Endothelial cell of umbilical vein (primary cell): ENCODE measurements at regions not wholly inside any gene's neighbourhood (a gene's known extent, or its start where the extent isn't known, plus 50 kb on each side); places are given as distances from the start of the nearest gene placed in this dataset.

ENCODE experiments used
- BruUV-seq: library from RNA; stranded (reverse); fragments of 400-500 nt; replicated peaks from 2 replicates; lab custom pipeline; 2021; lab: Mats Ljungman, UMichigan
- CTCF ChIA-PET: fragments of 300-600, 350-600 bp; sonication (Branson Sonifier 250); formaldehyde crosslinking; loops from one replicate; lab custom pipeline; 2021; ENCODE audit warnings: antibody characterized with exemption, inconsistent platforms; lab: Charles Lee
- POLR2A ChIA-PET: fragments of 300-600, 350-600 bp; sonication (Branson Sonifier 250); formaldehyde crosslinking; loops from one replicate; lab custom pipeline; 2021; ENCODE audit warnings: antibody characterized with exemption, inconsistent platforms; lab: Charles Lee
- DNase-seq: peaks from one replicate; pipeline ENCODE4 v3.0.0-alpha.2; 2011; ENCODE audit warnings: low read depth, low spot score
- FAIRE-seq: peaks from 2 replicates; lab custom pipeline; 2011; peaks lifted over from hg19 to GRCh38; lab: Jason Lieb, UNC
- H2AFZ ChIP-seq: 2 replicates; pipeline ENCODE4 v1.6.0; 2012; ENCODE audit warnings: low read depth, low read length, control low read depth, inconsistent platforms
- H3K27ac ChIP-seq: 2 replicates; pipeline ENCODE4 v1.5.1; 2011; ENCODE audit warnings: low read depth, mild to moderate bottlenecking, control low read depth, low read length, moderate library complexity; ENCODE audit not compliant: insufficient read depth
- H3K27me3 ChIP-seq, 2 experiments: 2 replicates each; pipeline versions ENCODE4 v1.6.0 to v1.6.1; 2011; ENCODE audit warnings: low read length in 2 of 2, mixed read lengths in 1 of 2; ENCODE audit not compliant: control insufficient read depth in 2 of 2, insufficient read depth in 2 of 2
- H3K36me3 ChIP-seq, 2 experiments: 2 replicates in 1 of 2; 3 replicates in 1 of 2; pipeline ENCODE4 v1.5.1; 2011; ENCODE audit warnings: low read length in 2 of 2, mild to moderate bottlenecking in 1 of 2, moderate library complexity in 1 of 2; ENCODE audit not compliant: control insufficient read depth in 2 of 2, insufficient read depth in 2 of 2; ENCODE audit errors: extremely low read depth in 1 of 2
- H3K4me1 ChIP-seq: 3 replicates; pipeline ENCODE4 v1.5.1; 2011; ENCODE audit warnings: mild to moderate bottlenecking, low read length; ENCODE audit not compliant: control insufficient read depth, insufficient read depth; ENCODE audit errors: extremely low read depth
- H3K4me2 ChIP-seq: 2 replicates; pipeline ENCODE4 v1.6.1; 2011; ENCODE audit warnings: low read length, control low read depth, mixed read lengths; ENCODE audit not compliant: insufficient read depth
- H3K4me3 ChIP-seq, 3 experiments: fragments of 200-600 bp in 1 of 3; sonication (generic), shearing (Covaris generic) in 1 of 3; replicated peaks in 1 of 3; 2 replicates each; pipeline ENCODE4 v1.5.1; 2011 to 2016; ENCODE audit warnings: control low read depth in 3 of 3, low read length in 3 of 3, mild to moderate bottlenecking in 2 of 3, inconsistent platforms in 1 of 3, low read depth in 1 of 3, moderate library complexity in 1 of 3; ENCODE audit not compliant: insufficient read depth in 1 of 3
- H3K79me2 ChIP-seq: 2 replicates; pipeline ENCODE4 v1.6.0; 2012; ENCODE audit warnings: low read length, inconsistent platforms; ENCODE audit not compliant: control insufficient read depth, insufficient read depth
- H3K9ac ChIP-seq: replicated peaks from 2 replicates; pipeline ENCODE3; 2011; ENCODE audit warnings: low read length, control low read depth; ENCODE audit not compliant: insufficient read depth; ENCODE audit errors: extremely low read depth
- H3K9me1 ChIP-seq: replicated peaks from 3 replicates; pipeline ENCODE4 v1.6.0; 2011; ENCODE audit warnings: mild to moderate bottlenecking, low read length; ENCODE audit not compliant: control insufficient read depth, insufficient read depth; ENCODE audit errors: extremely low read depth
- H3K9me3 ChIP-seq: replicated peaks from 2 replicates; pipeline ENCODE4 v1.5.1; 2012; ENCODE audit warnings: low read length, inconsistent platforms; ENCODE audit not compliant: control insufficient read depth, insufficient read depth
- H4K20me1 ChIP-seq: replicated peaks from 2 replicates; pipeline ENCODE3; 2011; ENCODE audit warnings: mild to moderate bottlenecking, low read length; ENCODE audit not compliant: control insufficient read depth, insufficient read depth; ENCODE audit errors: extremely low read depth
- CTCF ChIP-seq, 2 donors: IDR thresholded peaks; 1 replicate in 1 of 2; 2 replicates in 1 of 2; pipeline ENCODE4 v1.5.1; 2011; ENCODE audit warnings: low read length in 2 of 2, mild to moderate bottlenecking in 2 of 2, moderate library complexity in 2 of 2, control low read depth in 1 of 2, inconsistent platforms in 1 of 2, low read depth in 1 of 2; ENCODE audit not compliant: insufficient read depth in 1 of 2; ENCODE audit errors: extremely low read depth in 1 of 2
- EZH2 ChIP-seq: IDR thresholded peaks from 2 replicates; pipeline ENCODE4 v1.6.1; 2012; ENCODE audit warnings: borderline replicate concordance, low read depth, mild to moderate bottlenecking, moderate library complexity, low read length, inconsistent platforms; ENCODE audit not compliant: severe bottlenecking
- FOS ChIP-seq: IDR thresholded peaks from 2 replicates; pipeline ENCODE4 v1.6.1; 2011; ENCODE audit warnings: mild to moderate bottlenecking, low read length, moderate library complexity, borderline replicate concordance; ENCODE audit not compliant: insufficient read depth
- GATA2 ChIP-seq: IDR thresholded peaks from 2 replicates; pipeline ENCODE4 v1.7.0; 2011; ENCODE audit warnings: low read depth, mild to moderate bottlenecking, moderate library complexity, mixed read lengths, low read length; ENCODE audit not compliant: insufficient read length, insufficient read depth
- JUN ChIP-seq: IDR thresholded peaks from 2 replicates; pipeline ENCODE4 v1.6.1; 2011; ENCODE audit warnings: borderline replicate concordance, low read depth; ENCODE audit not compliant: insufficient read length, insufficient read depth
- MAX ChIP-seq: IDR thresholded peaks from 2 replicates; pipeline ENCODE4 v1.6.1; 2011; ENCODE audit not compliant: insufficient read depth, insufficient read length
- MYC ChIP-seq: IDR thresholded peaks from one replicate; pipeline ENCODE4 v1.6.1; 2011; ENCODE audit warnings: mild to moderate bottlenecking, low read depth, low read length
- POLR2A ChIP-seq: IDR thresholded peaks from 2 replicates; pipeline ENCODE4 v1.6.1; 2012; ENCODE audit warnings: low read depth, mild to moderate bottlenecking, control low read depth, low read length
- POLR2AphosphoS5 ChIP-seq: IDR thresholded peaks from 2 replicates; pipeline ENCODE4 v1.6.1; 2012; ENCODE audit warnings: low read depth, mild to moderate bottlenecking, control low read depth, low read length, moderate library complexity; ENCODE audit not compliant: insufficient read depth
- dilution Hi-C: fragments of 300-500 bp; cut with MboI; formaldehyde crosslinking; loops from one replicate; pipeline ENCODE4 v1.15.0; 2019; ENCODE audit warnings: low sequenced_read_pairs; ENCODE audit not compliant: extremely low pct_ligation_motif_present
- intact Hi-C: fragments of 100-400 bp; cut with micrococcal nuclease; formaldehyde crosslinking; loops from one replicate; pipeline ENCODE4 v1.10.0; 2022

- dilution Hi-C loops, result no loop called here
- Histone ChIP-seq H3K9me1 (no peaks in the 10 kb centered on the region), H3K4me2 (no peak overlapping the region), H3K36me3 (no peaks in the 10 kb centered on the region), H3K9ac (no peak overlapping the region), H2AFZ (no peak overlapping the region), H3K27ac (no peak overlapping the region), H3K4me1 (no peaks in the 10 kb centered on the region), H3K79me2 (no peaks in the 10 kb centered on the region), H4K20me1 (no peaks in the 10 kb centered on the region), H3K4me3 (no peak overlapping the region), H3K9me3 (no peaks in the 10 kb centered on the region), H3K27me3 (no peaks in the 10 kb centered on the region)
- intact Hi-C loops, result no loop called here
- BruUV-seq, result no TSS peak
- DNase-seq, result no peak
- ChIA-PET POLR2A (no interaction called here), CTCF (no interaction called here)
- no peak for FAIRE-seq
- no peak for TF ChIP-seq POLR2AphosphoS5
- no peak for TF ChIP-seq CTCF (IDR thresholded peaks at IDR 0.05; ENCODE audit: extremely low read depth in 1 of 2, insufficient read depth in 1 of 2, low read depth in 1 of 2, low read length in 2 of 2)
- TF ChIP-seq MYC, result no peak
- no peak for TF ChIP-seq GATA2
- TF ChIP-seq EZH2, result no peak
- no peak for TF ChIP-seq FOS
- TF ChIP-seq MAX, result no peak
- no peak for TF ChIP-seq POLR2A
- no peak for TF ChIP-seq JUN
Measured at GRCh38 chr10:118394301-118395200, 52.4 kb upstream of the FAM204A start.
